Gastrocnemius medialis (tissue), 4 donors: ENCODE measurements at regions not wholly inside any gene's neighbourhood (a gene's known extent, or its start where the extent isn't known, plus 50 kb on each side); places are given as distances from the start of the nearest gene placed in this dataset.

ENCODE experiments used
- ATAC-seq, 2 donors: fragments of 150-250 bp; one replicate each; pipeline ENCODE4 v1.9.1; 2016
- DNase-seq, 2 donors: peaks; one replicate each; pipeline ENCODE4 v3.0.0-alpha.2; 2019
- H3K27ac ChIP-seq, 4 donors: fragments of 200-600 bp; sonication (generic); 1 replicate in 1 of 4; 2 replicates in 3 of 4; pipeline ENCODE4 v1.5.1; 2016 to 2018; ENCODE audit warnings: mild to moderate bottlenecking in 2 of 4, moderate library complexity in 1 of 4
- H3K27me3 ChIP-seq, 3 donors: fragments of 200-600 bp; sonication (generic) in 2 of 3; 1 replicate in 1 of 3; 2 replicates in 2 of 3; pipeline versions ENCODE4 v1.5.1 to v1.6.0; 2016 to 2019; ENCODE audit warnings: mild to moderate bottlenecking in 1 of 3, moderate library complexity in 1 of 3
- H3K36me3 ChIP-seq, 2 donors: fragments of 200-600 bp; sonication (generic) in 1 of 2; one replicate each; pipeline ENCODE4 v1.5.1; 2017 to 2018
- H3K4me1 ChIP-seq, 2 donors: fragments of 200-600 bp; sonication (generic) in 1 of 2; one replicate each; pipeline ENCODE4 v1.5.1; 2016 to 2017; ENCODE audit warnings: mild to moderate bottlenecking in 2 of 2
- H3K4me3 ChIP-seq, 4 donors: fragments of 200-600 bp; sonication (generic) in 3 of 4; 1 replicate in 1 of 4; 2 replicates in 3 of 4; pipeline ENCODE4 v1.5.1; 2016 to 2019; ENCODE audit warnings: mild to moderate bottlenecking in 2 of 4
- H3K9me3 ChIP-seq, 3 donors: fragments of 200-600 bp; sonication (generic) in 2 of 3; 1 replicate in 1 of 3; 2 replicates in 2 of 3; pipeline ENCODE4 v1.5.1; 2016 to 2019
- CTCF ChIP-seq, 5 experiments: fragments of 450-650 bp in 3 of 5; fragments of 200-600 bp in 2 of 5; sonication (generic) in 2 of 5; IDR thresholded peaks in 4 of 5; conservative IDR thresholded peaks in 1 of 5; 1 replicate in 4 of 5; 2 replicates in 1 of 5; pipeline ENCODE4 v1.5.1; 2016 to 2019; ENCODE audit warnings: antibody characterized with exemption in 5 of 5, mild to moderate bottlenecking in 3 of 5, moderate library complexity in 3 of 5
- POLR2A ChIP-seq, 2 donors: fragments of 450-650 bp; IDR thresholded peaks; one replicate each; pipeline ENCODE4 v1.6.1; 2017; ENCODE audit warnings: antibody characterized with exemption in 2 of 2, mild to moderate bottlenecking in 2 of 2, moderate library complexity in 2 of 2
- in situ Hi-C, 4 donors: fragments of 200-750 bp; cut with MboI; loops; one replicate each; pipeline versions ENCODE4 v1.15.0 to v1.8.0; 2017; ENCODE audit warnings: low sequenced_read_pairs in 4 of 4
- intact Hi-C: fragments of 100-400 bp; cut with DNase I; formaldehyde crosslinking; loops from one replicate; pipeline ENCODE4 v1.15.1; 2023; ENCODE audit warnings: low total_unique reads

DNA sequence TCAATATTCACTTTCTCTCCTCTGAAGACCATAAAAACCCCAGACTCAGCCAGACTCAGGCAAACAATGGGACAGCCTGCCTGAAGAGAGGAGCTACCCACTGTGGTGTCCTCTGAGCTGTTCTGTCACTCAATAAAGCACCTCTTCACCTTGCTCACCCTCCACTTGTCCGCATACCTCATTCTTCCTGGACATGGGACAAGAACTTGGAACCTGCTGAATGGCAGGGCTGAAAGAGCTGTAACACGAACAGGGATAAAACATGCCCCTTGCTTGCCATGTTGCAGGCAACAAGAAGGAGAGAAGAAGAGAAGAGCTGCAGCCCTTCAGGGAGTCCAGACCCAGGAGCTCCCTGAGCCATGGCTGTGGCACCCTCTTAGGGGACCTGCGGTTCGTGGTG is 86.8 kb upstream of the SEMA6A start:
- Histone ChIP-seq H3K4me1 (no peaks in the 10 kb centered on the region), H3K4me3 (no peak overlapping the region), H3K9me3 (no peaks in the 10 kb centered on the region), H3K36me3 (no peaks in the 10 kb centered on the region), H3K27me3 (no peaks in the 10 kb centered on the region), H3K27ac (no peak overlapping the region)
- intact Hi-C loops (no loop called here), in situ Hi-C loops (no loop called here)
- DNase-seq: no peak
- no peak for TF ChIP-seq CTCF (IDR thresholded peaks at IDR 0.05 in 4 of 5, conservative IDR thresholded peaks at IDR 0.05 in 1 of 5)
- TF ChIP-seq POLR2A (IDR thresholded peaks at IDR 0.05): no peak
- ATAC-seq: no peak

- in situ Hi-C loops: no loop called here
- Histone ChIP-seq H3K27me3 (no peaks in the 10 kb centered on the region), H3K36me3 (no peaks in the 10 kb centered on the region), H3K4me1 (no peaks in the 10 kb centered on the region), H3K9me3 (no peaks in the 10 kb centered on the region), H3K4me3 (no peak overlapping the region), H3K27ac (no peak overlapping the region)
- DNase-seq (no peak), ATAC-seq (no peak)
- intact Hi-C loops: no loop called here
- TF ChIP-seq POLR2A (IDR thresholded peaks at IDR 0.05) (no peak), CTCF (IDR thresholded peaks at IDR 0.05 in 4 of 5, conservative IDR thresholded peaks at IDR 0.05 in 1 of 5) (no peak)
These were observed 86.3 kb upstream of the SEMA6A start for GRCh38 chr5:116660929-116661328.

GRCh38 chr5:116658830-116659229 is 84.2 kb upstream of the SEMA6A start:
- ATAC-seq (no peak), DNase-seq (no peak)
- Histone ChIP-seq H3K36me3 (no peaks in the 10 kb centered on the region), H3K4me3 (no peak overlapping the region), H3K27me3 (no peaks in the 10 kb centered on the region), H3K9me3 (no peaks in the 10 kb centered on the region), H3K4me1 (no peaks in the 10 kb centered on the region), H3K27ac (no peak overlapping the region)
- intact Hi-C loops (no loop called here), in situ Hi-C loops (no loop called here)
- no peak for TF ChIP-seq CTCF (IDR thresholded peaks at IDR 0.05 in 4 of 5, conservative IDR thresholded peaks at IDR 0.05 in 1 of 5)

GRCh38 chr5:116658141-116658540 is 83.5 kb upstream of the SEMA6A start:
- H3K9me3 ChIP-seq: no peaks in the 10 kb centered on the region

More at GRCh38 chr5:116658141-116658540, 83.5 kb upstream of the SEMA6A start:
- H3K4me3 ChIP-seq: no peak overlapping the region
- intact Hi-C loops (no loop called here), in situ Hi-C loops (no loop called here)
- DNase-seq (no peak), ATAC-seq (no peak)
- no peaks in the 10 kb centered on the region for H3K4me1 ChIP-seq
- H3K27me3 ChIP-seq: no peaks in the 10 kb centered on the region
- no peaks in the 10 kb centered on the region for H3K36me3 ChIP-seq
- TF ChIP-seq CTCF (IDR thresholded peaks at IDR 0.05 in 4 of 5, conservative IDR thresholded peaks at IDR 0.05 in 1 of 5) (no peak), POLR2A (IDR thresholded peaks at IDR 0.05) (no peak)
- H3K27ac ChIP-seq: no peak overlapping the region
